Retinal pigment epithelial cell (primary cell): ENCODE measurements at regions not wholly inside any gene's neighbourhood (a gene's known extent, or its start where the extent isn't known, plus 50 kb on each side); places are given as distances from the start of the nearest gene placed in this dataset.
"Not testable (repeated sequence)": the region's sequence is repeated elsewhere in the genome, so short reads cannot be mapped to it uniquely, and the experiment has no call there.

Source experiments
- DNase-seq: peaks from one replicate; pipeline ENCODE4 v3.0.0-alpha.2; 2010; ENCODE audit warnings: low read depth
- H3K4me3 ChIP-seq: 2 replicates; pipeline ENCODE4 v1.5.1; 2011; ENCODE audit warnings: mild to moderate bottlenecking, low read length, control low read depth, moderate library complexity
- TF ChIP-seq, protein P1 (sequence below): conservative IDR thresholded peaks from 2 replicates; pipeline ENCODE4 v1.5.1; 2011; ENCODE audit warnings: low read depth, low read length, control low read depth, inconsistent platforms

DNA sequence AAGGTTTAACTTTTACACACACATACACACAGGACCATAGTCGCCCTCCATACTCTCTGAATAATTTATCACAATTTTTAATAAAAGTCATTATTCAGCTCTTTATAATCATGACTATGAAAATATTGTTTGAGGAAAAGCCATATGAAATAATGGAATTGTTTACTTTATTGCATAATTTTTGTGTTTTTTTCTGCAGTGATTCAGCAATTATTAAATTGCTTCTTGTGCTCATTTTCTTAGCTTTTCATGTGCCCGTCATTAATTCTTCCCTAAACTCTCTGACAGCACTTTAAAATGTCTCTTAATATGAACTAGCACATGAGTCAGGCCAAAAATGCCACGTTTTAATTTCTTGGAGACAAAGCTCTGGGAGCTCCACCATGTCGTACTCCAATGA lies 77.5 kb upstream of the ALX4 start:
- TF ChIP-seq, protein P1, sequence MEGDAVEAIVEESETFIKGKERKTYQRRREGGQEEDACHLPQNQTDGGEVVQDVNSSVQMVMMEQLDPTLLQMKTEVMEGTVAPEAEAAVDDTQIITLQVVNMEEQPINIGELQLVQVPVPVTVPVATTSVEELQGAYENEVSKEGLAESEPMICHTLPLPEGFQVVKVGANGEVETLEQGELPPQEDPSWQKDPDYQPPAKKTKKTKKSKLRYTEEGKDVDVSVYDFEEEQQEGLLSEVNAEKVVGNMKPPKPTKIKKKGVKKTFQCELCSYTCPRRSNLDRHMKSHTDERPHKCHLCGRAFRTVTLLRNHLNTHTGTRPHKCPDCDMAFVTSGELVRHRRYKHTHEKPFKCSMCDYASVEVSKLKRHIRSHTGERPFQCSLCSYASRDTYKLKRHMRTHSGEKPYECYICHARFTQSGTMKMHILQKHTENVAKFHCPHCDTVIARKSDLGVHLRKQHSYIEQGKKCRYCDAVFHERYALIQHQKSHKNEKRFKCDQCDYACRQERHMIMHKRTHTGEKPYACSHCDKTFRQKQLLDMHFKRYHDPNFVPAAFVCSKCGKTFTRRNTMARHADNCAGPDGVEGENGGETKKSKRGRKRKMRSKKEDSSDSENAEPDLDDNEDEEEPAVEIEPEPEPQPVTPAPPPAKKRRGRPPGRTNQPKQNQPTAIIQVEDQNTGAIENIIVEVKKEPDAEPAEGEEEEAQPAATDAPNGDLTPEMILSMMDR, result no peak

GRCh38 chr11:44387825-44388224 lies 77.9 kb upstream of the ALX4 start:
- TF ChIP-seq, protein P1, result no peak
- no peak overlapping the region for H3K4me3 ChIP-seq
- no peak for DNase-seq

More for the DNA sequence above, 77.5 kb upstream of the ALX4 start:
- DNase-seq, result no peak
- H3K4me3 ChIP-seq, result no peak overlapping the region

GRCh38 chr11:44388828-44389657 lies 79.1 kb upstream of the ALX4 start:
- DNase-seq, result no peak
- TF ChIP-seq, protein P1, result no peak
- H3K4me3 ChIP-seq, result no peak overlapping the region

GRCh38 chr11:44389963-44390605 lies 80.1 kb upstream of the ALX4 start:
- DNase-seq, result no peak
- TF ChIP-seq, protein P1, result no peak
- no peak overlapping the region for H3K4me3 ChIP-seq

GRCh38 chr11:44391004-44391403 lies 81.1 kb upstream of the ALX4 start:
- not testable (repeated sequence) for DNase-seq, H3K4me3 ChIP-seq

DNA sequence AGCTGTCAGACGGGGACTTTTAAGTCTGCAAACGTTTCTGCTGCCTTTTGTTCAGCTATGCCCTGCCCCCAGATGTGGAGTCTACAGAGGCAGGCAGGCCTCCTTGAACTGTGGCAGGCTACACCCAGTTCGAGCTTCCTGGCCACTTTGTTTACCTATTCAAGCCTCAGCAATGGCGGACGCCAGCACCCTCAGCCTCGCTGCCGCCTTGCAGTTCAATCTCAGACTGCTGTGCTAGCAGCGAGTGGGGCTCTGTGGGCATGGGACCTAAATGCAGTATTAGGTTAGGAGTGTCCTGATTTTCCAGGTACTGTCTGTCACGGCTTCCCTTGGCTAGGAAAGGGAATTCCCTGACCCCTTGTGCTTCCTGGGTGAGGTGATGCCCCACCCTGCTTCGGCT lies 86.8 kb upstream of the ALX4 start:
- DNase-seq, H3K4me3 ChIP-seq: not testable (repeated sequence)

- no peak overlapping the region for H3K4me3 ChIP-seq
- DNase-seq, result no peak
- TF ChIP-seq, protein P1, result no peak
These were observed 87.7 kb upstream of the ALX4 start for GRCh38 chr11:44397586-44398178.
